OCI-LY3 (cell line): ENCODE measurements at regions not wholly inside any gene's neighbourhood (a gene's known extent, or its start where the extent isn't known, plus 50 kb on each side); places are given as distances from the start of the nearest gene placed in this dataset.

ENCODE experiments used
- CTCF ChIP-seq: fragments of 200-600, 300-600 bp; sonication (generic); IDR thresholded peaks from 2 replicates; pipeline ENCODE4 v1.5.1; 2014; ENCODE audit warnings: antibody characterized with exemption, low read length, low read depth
- EZH2phosphoT487 ChIP-seq: fragments of 200-600 bp; shearing (Covaris generic); IDR thresholded peaks from 2 replicates; pipeline ENCODE4 v1.6.1; 2018; ENCODE audit warnings: antibody characterized with exemption, mixed run types, low read depth

- TF ChIP-seq CTCF (no peak), EZH2phosphoT487 (no peak)
Observed at GRCh38 chr18:44541159-44541558, 139.5 kb upstream of the SETBP1 start.
